BLaER1 (cell line): ENCODE measurements at regions not wholly inside any gene's neighbourhood (a gene's known extent, or its start where the extent isn't known, plus 50 kb on each side); places are given as distances from the start of the nearest gene placed in this dataset.

Experiments used
- H3K27ac ChIP-seq: shearing (Covaris generic); formaldehyde crosslinking; 2 replicates; pipeline ENCODE4 v1.8.1; 2022
- H3K27me3 ChIP-seq: shearing (Covaris generic); formaldehyde crosslinking; 2 replicates; pipeline ENCODE4 v1.8.1; 2022
- H3K36me3 ChIP-seq: shearing (Covaris generic); formaldehyde crosslinking; 2 replicates; pipeline ENCODE4 v1.8.1; 2022
- H3K4me1 ChIP-seq: shearing (Covaris generic); formaldehyde crosslinking; 2 replicates; pipeline ENCODE4 v1.8.1; 2022
- H3K4me2 ChIP-seq: shearing (Covaris generic); formaldehyde crosslinking; 2 replicates; pipeline ENCODE4 v1.8.1; 2022
- H3K4me3 ChIP-seq: shearing (Covaris generic); formaldehyde crosslinking; 2 replicates; pipeline ENCODE4 v1.8.1; 2022
- H3K9ac ChIP-seq: shearing (Covaris generic); formaldehyde crosslinking; 2 replicates; pipeline ENCODE4 v1.8.1; 2022
- H3K9me3 ChIP-seq: shearing (Covaris generic); formaldehyde crosslinking; 2 replicates; pipeline ENCODE4 v1.8.1; 2022
- H4K20me1 ChIP-seq: shearing (Covaris generic); formaldehyde crosslinking; 2 replicates; pipeline ENCODE4 v1.8.1; 2022
- Cebpa-rat ChIP-seq: shearing (Covaris generic); IDR thresholded peaks from 2 replicates; pipeline ENCODE4 v1.8.1; 2022

DNA sequence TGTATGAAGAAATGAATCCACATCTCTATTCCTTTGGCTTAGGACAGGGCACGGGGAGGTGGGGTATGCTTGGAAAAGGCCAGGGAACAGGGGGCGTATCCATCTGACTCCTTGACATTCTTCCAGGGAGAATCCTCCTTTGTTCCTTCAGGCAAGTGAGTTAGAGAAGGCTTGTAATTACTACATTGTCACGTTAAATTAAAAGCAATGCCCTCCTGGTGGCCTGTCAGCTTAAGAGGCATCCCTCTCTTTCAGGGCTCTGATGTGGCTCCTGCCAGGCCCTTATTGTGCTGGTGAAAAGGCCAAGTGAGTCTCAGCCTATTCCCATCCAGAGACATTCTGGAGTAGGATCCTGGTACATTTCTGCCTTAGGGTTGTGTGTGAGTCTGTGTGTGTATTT is 128.3 kb downstream of the FOXA2 start:
- Histone ChIP-seq H3K9me3 (no peaks in the 10 kb centered on the region), H4K20me1 (no peaks in the 10 kb centered on the region), H3K27me3 (no peaks in the 10 kb centered on the region)

GRCh38 chr20:22455259-22455658 is 129.1 kb downstream of the FOXA2 start:
- Histone ChIP-seq H3K9ac (no peak overlapping the region), H3K9me3 (no peaks in the 10 kb centered on the region), H3K36me3 (no peaks in the 10 kb centered on the region), H3K4me1 (no peaks in the 10 kb centered on the region), H3K4me3 (no peak overlapping the region), H4K20me1 (no peaks in the 10 kb centered on the region), H3K27ac (no peak overlapping the region), H3K4me2 (no peak overlapping the region), H3K27me3 (no peaks in the 10 kb centered on the region)
- no peak for TF ChIP-seq Cebpa-rat

More for the DNA sequence above, 128.3 kb downstream of the FOXA2 start:
- no peaks in the 10 kb centered on the region for H3K36me3 ChIP-seq
- H3K9ac ChIP-seq, result no peak overlapping the region
- no peak overlapping the region for H3K4me2 ChIP-seq
- no peak overlapping the region for H3K4me3 ChIP-seq
- no peak for TF ChIP-seq Cebpa-rat
- H3K4me1 ChIP-seq, result no peaks in the 10 kb centered on the region
- no peak overlapping the region for H3K27ac ChIP-seq

GRCh38 chr20:22453244-22454080 is 130.9 kb downstream of the FOXA2 start:
- Histone ChIP-seq H3K4me1 (peaks cover 14% of the 10 kb centered on the region), H3K9ac (no peak overlapping the region), H3K36me3 (no peaks in the 10 kb centered on the region), H3K27ac (no peak overlapping the region), H3K27me3 (no peaks in the 10 kb centered on the region), H4K20me1 (no peaks in the 10 kb centered on the region), H3K4me3 (no peak overlapping the region), H3K9me3 (no peaks in the 10 kb centered on the region), H3K4me2 (no peak overlapping the region)
- TF ChIP-seq Cebpa-rat, result no peak

DNA sequence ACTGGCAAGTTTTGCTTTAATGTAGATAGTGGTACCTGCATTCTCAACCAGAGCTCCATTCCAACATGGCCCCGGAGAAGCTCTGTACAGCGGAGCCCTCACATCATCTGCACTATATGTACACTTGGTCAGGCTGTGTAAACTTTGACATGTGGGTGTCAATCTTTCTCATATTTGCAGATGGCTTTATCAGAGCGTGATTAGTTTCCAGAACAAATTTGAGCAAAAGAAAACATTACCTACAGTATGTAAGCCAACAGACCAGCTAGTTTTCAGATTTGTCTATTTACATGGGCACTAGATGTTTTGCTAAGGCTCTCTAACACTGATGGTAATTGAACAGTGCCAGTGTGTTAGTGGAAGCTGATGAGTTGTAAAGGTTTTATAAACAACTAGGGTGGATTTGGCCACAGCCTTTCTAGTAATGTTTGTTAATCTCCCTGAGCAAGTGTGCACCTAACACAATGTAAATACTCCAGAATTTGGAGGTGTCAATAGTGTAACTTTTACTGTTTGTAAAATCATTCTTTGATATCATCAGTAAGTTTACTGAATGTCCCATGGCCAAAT is 131.8 kb downstream of the FOXA2 start:
- Histone ChIP-seq H3K4me3 (no peak overlapping the region), H3K36me3 (no peaks in the 10 kb centered on the region), H3K9ac (no peak overlapping the region), H3K4me2 (no peak overlapping the region), H4K20me1 (no peaks in the 10 kb centered on the region), H3K9me3 (no peaks in the 10 kb centered on the region), H3K27me3 (no peaks in the 10 kb centered on the region), H3K27ac (no peak overlapping the region), H3K4me1 (peaks cover 14% of the 10 kb centered on the region)
- no peak for TF ChIP-seq Cebpa-rat

GRCh38 chr20:22450537-22450936 is 133.8 kb downstream of the FOXA2 start:
- no peaks in the 10 kb centered on the region for H3K9me3 ChIP-seq
- no peaks in the 10 kb centered on the region for H3K27me3 ChIP-seq
- H3K36me3 ChIP-seq, result no peaks in the 10 kb centered on the region
- TF ChIP-seq Cebpa-rat, result no peak
- no peaks in the 10 kb centered on the region for H4K20me1 ChIP-seq
- no peak overlapping the region for H3K27ac ChIP-seq
- H3K4me2 ChIP-seq, result no peak overlapping the region
- no peak overlapping the region for H3K4me3 ChIP-seq
- peaks cover 14% of the 10 kb centered on the region for H3K4me1 ChIP-seq
- no peak overlapping the region for H3K9ac ChIP-seq

- H3K4me3 ChIP-seq, result no peak overlapping the region
- H3K4me1 ChIP-seq, result peaks cover 14% of the 10 kb centered on the region
- H3K27ac ChIP-seq, result no peak overlapping the region
- H3K4me2 ChIP-seq, result peak overlapping the region; percentile 64
- no peak for TF ChIP-seq Cebpa-rat
- no peaks in the 10 kb centered on the region for H4K20me1 ChIP-seq
- H3K9ac ChIP-seq, result no peak overlapping the region
- no peaks in the 10 kb centered on the region for H3K36me3 ChIP-seq
- no peaks in the 10 kb centered on the region for H3K27me3 ChIP-seq
- no peaks in the 10 kb centered on the region for H3K9me3 ChIP-seq
Observed at GRCh38 chr20:22449188-22449973, 135.0 kb downstream of the FOXA2 start.

DNA sequence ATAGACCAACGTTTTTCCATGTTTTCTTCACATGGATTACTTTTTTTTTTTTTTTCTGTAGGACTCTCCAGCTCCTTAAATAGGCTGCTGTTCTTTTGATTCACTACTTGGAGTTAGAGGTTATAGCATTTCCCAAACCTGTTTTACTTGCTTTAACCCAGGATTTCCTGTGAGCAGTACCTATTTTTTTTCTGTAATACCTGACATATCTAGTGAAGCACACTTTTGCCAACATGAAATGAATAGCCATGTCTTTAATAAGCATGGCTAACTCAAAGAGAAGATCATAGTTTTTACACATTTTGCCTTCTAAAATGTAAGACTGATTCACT is 137.0 kb downstream of the FOXA2 start:
- H3K9ac ChIP-seq, result no peak overlapping the region
- no peaks in the 10 kb centered on the region for H3K36me3 ChIP-seq
- no peaks in the 10 kb centered on the region for H3K9me3 ChIP-seq
- H3K27ac ChIP-seq, result no peak overlapping the region
- peaks cover 14% of the 10 kb centered on the region for H3K4me1 ChIP-seq
- no peak overlapping the region for H3K4me2 ChIP-seq
- no peaks in the 10 kb centered on the region for H4K20me1 ChIP-seq
- no peak overlapping the region for H3K4me3 ChIP-seq
- TF ChIP-seq Cebpa-rat, result no peak
- no peaks in the 10 kb centered on the region for H3K27me3 ChIP-seq

GRCh38 chr20:22446613-22447446 is 137.5 kb downstream of the FOXA2 start:
- H3K27ac ChIP-seq, result no peak overlapping the region

DNA sequence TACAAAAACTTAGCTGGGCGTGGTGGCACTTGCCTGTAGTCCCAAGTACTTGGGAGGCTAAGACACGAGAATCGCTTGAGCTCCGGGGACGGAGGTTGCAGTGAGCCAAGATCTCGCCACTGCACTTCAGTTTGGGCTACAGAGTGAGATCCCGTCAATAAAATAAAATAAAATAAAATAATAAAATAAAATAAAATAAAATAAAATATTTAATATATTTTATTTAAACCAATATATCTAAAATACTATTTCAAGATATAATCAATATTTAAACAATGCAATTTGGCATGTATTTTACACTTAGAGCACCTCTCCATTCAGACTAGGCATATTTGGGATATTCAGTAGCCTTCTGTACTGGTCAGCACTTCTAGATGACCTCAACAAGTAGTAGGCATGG is 142.1 kb downstream of the FOXA2 start:
- H3K27ac ChIP-seq, result no peak overlapping the region
- no peaks in the 10 kb centered on the region for H3K4me1 ChIP-seq
- H3K36me3 ChIP-seq, result no peaks in the 10 kb centered on the region
- no peak overlapping the region for H3K9ac ChIP-seq
- no peaks in the 10 kb centered on the region for H3K9me3 ChIP-seq
- no peak for TF ChIP-seq Cebpa-rat
- no peak overlapping the region for H3K4me3 ChIP-seq
- H3K27me3 ChIP-seq, result no peaks in the 10 kb centered on the region
- no peak overlapping the region for H3K4me2 ChIP-seq
- no peaks in the 10 kb centered on the region for H4K20me1 ChIP-seq

More at GRCh38 chr20:22446613-22447446, 137.5 kb downstream of the FOXA2 start:
- H3K4me1 ChIP-seq, result peaks cover 14% of the 10 kb centered on the region
- no peak overlapping the region for H3K4me3 ChIP-seq
- TF ChIP-seq Cebpa-rat, result no peak
- H3K9ac ChIP-seq, result no peak overlapping the region
- no peaks in the 10 kb centered on the region for H3K36me3 ChIP-seq
- H3K27me3 ChIP-seq, result no peaks in the 10 kb centered on the region
- no peaks in the 10 kb centered on the region for H3K9me3 ChIP-seq
- H4K20me1 ChIP-seq, result no peaks in the 10 kb centered on the region
- no peak overlapping the region for H3K4me2 ChIP-seq
